GM08714 (cell line): ENCODE measurements at regions not wholly inside any gene's neighbourhood (a gene's known extent, or its start where the extent isn't known, plus 50 kb on each side); places are given as distances from the start of the nearest gene placed in this dataset.

ENCODE experiments used
- H3K4me3 ChIP-seq: fragments of 200-500 bp; sonication (Bioruptor generic); 2 replicates; pipeline ENCODE4 v1.5.1; 2014; ENCODE audit warnings: mild to moderate bottlenecking, low read length, inconsistent platforms
- ZNF274 ChIP-seq: IDR thresholded peaks from 2 replicates; pipeline ENCODE4 v1.6.1; 2012; ENCODE audit warnings: mild to moderate bottlenecking, low read depth, low read length

GRCh38 chr22:47612311-47612910 lies 850.0 kb downstream of the TBC1D22A start:
- TF ChIP-seq ZNF274, result no peak
- H3K4me3 ChIP-seq, result no peak overlapping the region

GRCh38 chr22:47610764-47611163 lies 848.3 kb downstream of the TBC1D22A start:
- H3K4me3 ChIP-seq, result no peak overlapping the region

GRCh38 chr22:47610281-47610680 lies 847.8 kb downstream of the TBC1D22A start:
- no peak for TF ChIP-seq ZNF274

More at GRCh38 chr22:47610764-47611163, 848.3 kb downstream of the TBC1D22A start:
- TF ChIP-seq ZNF274, result no peak

GRCh38 chr22:47609653-47610052 lies 847.2 kb downstream of the TBC1D22A start:
- TF ChIP-seq ZNF274, result no peak
- H3K4me3 ChIP-seq, result no peak overlapping the region

More at GRCh38 chr22:47610281-47610680, 847.8 kb downstream of the TBC1D22A start:
- H3K4me3 ChIP-seq, result no peak overlapping the region

GRCh38 chr22:47608421-47608820 lies 846.0 kb downstream of the TBC1D22A start:
- no peak for TF ChIP-seq ZNF274

GRCh38 chr22:47607486-47607885 lies 845.0 kb downstream of the TBC1D22A start:
- no peak overlapping the region for H3K4me3 ChIP-seq
- no peak for TF ChIP-seq ZNF274

More at GRCh38 chr22:47608421-47608820, 846.0 kb downstream of the TBC1D22A start:
- H3K4me3 ChIP-seq, result no peak overlapping the region

GRCh38 chr22:47606426-47606825 lies 844.0 kb downstream of the TBC1D22A start:
- TF ChIP-seq ZNF274, result no peak
- no peak overlapping the region for H3K4me3 ChIP-seq

- H3K4me3 ChIP-seq, result no peak overlapping the region
- TF ChIP-seq ZNF274, result no peak
Measured at GRCh38 chr22:47605886-47606285, 843.4 kb downstream of the TBC1D22A start.

GRCh38 chr22:47605441-47605840 lies 843.0 kb downstream of the TBC1D22A start:
- H3K4me3 ChIP-seq, result no peak overlapping the region
- no peak for TF ChIP-seq ZNF274

GRCh38 chr22:47604563-47604962 lies 842.1 kb downstream of the TBC1D22A start:
- no peak overlapping the region for H3K4me3 ChIP-seq
- TF ChIP-seq ZNF274, result no peak

- TF ChIP-seq ZNF274, result no peak
- no peak overlapping the region for H3K4me3 ChIP-seq
Measured at GRCh38 chr22:47602732-47603131, 840.3 kb downstream of the TBC1D22A start.

GRCh38 chr22:47601666-47602065 lies 839.2 kb downstream of the TBC1D22A start:
- TF ChIP-seq ZNF274, result no peak

GRCh38 chr22:47600791-47601625 lies 838.6 kb downstream of the TBC1D22A start:
- H3K4me3 ChIP-seq, result no peak overlapping the region
- TF ChIP-seq ZNF274, result no peak

More at GRCh38 chr22:47601666-47602065, 839.2 kb downstream of the TBC1D22A start:
- no peak overlapping the region for H3K4me3 ChIP-seq

- no peak for TF ChIP-seq ZNF274
- no peak overlapping the region for H3K4me3 ChIP-seq
Measured at GRCh38 chr22:47600281-47600680, 837.8 kb downstream of the TBC1D22A start.

- no peak for TF ChIP-seq ZNF274
- H3K4me3 ChIP-seq, result no peak overlapping the region
Measured at GRCh38 chr22:47599753-47600152, 837.3 kb downstream of the TBC1D22A start.

GRCh38 chr22:47598864-47599263 lies 836.4 kb downstream of the TBC1D22A start:
- no peak overlapping the region for H3K4me3 ChIP-seq
- no peak for TF ChIP-seq ZNF274
